ENCODE measurements at regions not wholly inside any gene's neighbourhood (a gene's known extent, or its start where the extent isn't known, plus 50 kb on each side); places are given as distances from the start of the nearest gene placed in this dataset.

GRCh38 chr13:64272681-64273080, 2857.0 kb upstream of the PCDH20 start:
- Histone ChIP-seq H3K9ac (ENCODE audit: low read depth, low read length, poor library complexity, severe bottlenecking) (no peak overlapping the region), H3F3A (ENCODE audit: low read depth) (peaks cover 2% of the 10 kb centered on the region; the same call in 1 of the 2 replicates), H3K4me3 (ENCODE audit: low read length, poor library complexity, severe bottlenecking) (no peak overlapping the region), H3K4me2 (ENCODE audit: low read depth, low read length, poor library complexity, severe bottlenecking) (no peak overlapping the region), H3K9me3 (ENCODE audit: insufficient read depth, low read depth, low read length) (peaks cover 8% of the 10 kb centered on the region), H3K4me1 (ENCODE audit: insufficient read depth, low read length, poor library complexity, severe bottlenecking) (peaks cover 3% of the 10 kb centered on the region), H3K79me2 (ENCODE audit: insufficient read depth, low read length) (no peaks in the 10 kb centered on the region), H3K9me2 (replicated peaks; ENCODE audit: low read depth, low read length) (no peaks in the 10 kb centered on the region), H3K27me3 (ENCODE audit: insufficient read depth, low read length, poor library complexity, severe bottlenecking) (no peaks in the 10 kb centered on the region), H4K20me1 (ENCODE audit: insufficient read depth, low read length, poor library complexity, severe bottlenecking) (no peaks in the 10 kb centered on the region), H2AFZ (ENCODE audit: low read length) (no peak overlapping the region), H3K36me3 (ENCODE audit: insufficient read depth, low read length) (no peaks in the 10 kb centered on the region; the same call in 1 of the 2 replicates)
- TF ChIP-seq CTCF (conservative IDR thresholded peaks at IDR 0.05; ENCODE audit: low read length) (no peak), EZH2phosphoT487 (IDR thresholded peaks at IDR 0.05; ENCODE audit: borderline replicate concordance) (no peak)

- H3K9me3 ChIP-seq (ENCODE audit: insufficient read depth, low read depth, low read length), result peaks cover 15% of the 10 kb centered on the region; the same call in 1 of the 2 replicates
- no peak overlapping the region for H3K4me3 ChIP-seq (ENCODE audit: low read length, poor library complexity, severe bottlenecking)
- H3K4me1 ChIP-seq (ENCODE audit: insufficient read depth, low read length, poor library complexity, severe bottlenecking), result no peaks in the 10 kb centered on the region
- no peaks in the 10 kb centered on the region for H3K27me3 ChIP-seq (ENCODE audit: insufficient read depth, low read length, poor library complexity, severe bottlenecking)
- H3K9me2 ChIP-seq (replicated peaks; ENCODE audit: low read depth, low read length), result no peaks in the 10 kb centered on the region
- H3K79me2 ChIP-seq (ENCODE audit: insufficient read depth, low read length), result no peaks in the 10 kb centered on the region
- no peaks in the 10 kb centered on the region for H3F3A ChIP-seq (ENCODE audit: low read depth)
- H2AFZ ChIP-seq (ENCODE audit: low read length), result no peak overlapping the region
- H3K9ac ChIP-seq (ENCODE audit: low read depth, low read length, poor library complexity, severe bottlenecking), result no peak overlapping the region
- H3K4me2 ChIP-seq (ENCODE audit: low read depth, low read length, poor library complexity, severe bottlenecking), result no peak overlapping the region
- no peaks in the 10 kb centered on the region for H4K20me1 ChIP-seq (ENCODE audit: insufficient read depth, low read length, poor library complexity, severe bottlenecking)
- H3K36me3 ChIP-seq (ENCODE audit: insufficient read depth, low read length), result no peaks in the 10 kb centered on the region
- TF ChIP-seq CTCF (conservative IDR thresholded peaks at IDR 0.05; ENCODE audit: low read length), result no peak
- no peak for TF ChIP-seq EZH2phosphoT487 (IDR thresholded peaks at IDR 0.05; ENCODE audit: borderline replicate concordance)
These were observed 2850.4 kb upstream of the PCDH20 start for GRCh38 chr13:64266024-64266423.

GRCh38 chr13:64263285-64263684, 2847.6 kb upstream of the PCDH20 start:
- H3K27me3 ChIP-seq (ENCODE audit: insufficient read depth, low read length, poor library complexity, severe bottlenecking), result no peaks in the 10 kb centered on the region
- H4K20me1 ChIP-seq (ENCODE audit: insufficient read depth, low read length, poor library complexity, severe bottlenecking), result no peaks in the 10 kb centered on the region
- H3K9me2 ChIP-seq (replicated peaks; ENCODE audit: low read depth, low read length), result no peaks in the 10 kb centered on the region
- peaks cover 15% of the 10 kb centered on the region; the same call in 1 of the 2 replicates for H3K9me3 ChIP-seq (ENCODE audit: insufficient read depth, low read depth, low read length)
- no peak overlapping the region for H3K4me2 ChIP-seq (ENCODE audit: low read depth, low read length, poor library complexity, severe bottlenecking)
- H3K79me2 ChIP-seq (ENCODE audit: insufficient read depth, low read length), result no peaks in the 10 kb centered on the region
- no peaks in the 10 kb centered on the region for H3K4me1 ChIP-seq (ENCODE audit: insufficient read depth, low read length, poor library complexity, severe bottlenecking)
- H3K4me3 ChIP-seq (ENCODE audit: low read length, poor library complexity, severe bottlenecking), result no peak overlapping the region
- no peaks in the 10 kb centered on the region for H3F3A ChIP-seq (ENCODE audit: low read depth)
- no peaks in the 10 kb centered on the region for H3K36me3 ChIP-seq (ENCODE audit: insufficient read depth, low read length)
- H2AFZ ChIP-seq (ENCODE audit: low read length), result no peak overlapping the region
- H3K9ac ChIP-seq (ENCODE audit: low read depth, low read length, poor library complexity, severe bottlenecking), result no peak overlapping the region
- TF ChIP-seq EZH2phosphoT487 (IDR thresholded peaks at IDR 0.05; ENCODE audit: borderline replicate concordance) (no peak), CTCF (conservative IDR thresholded peaks at IDR 0.05; ENCODE audit: low read length) (no peak)

Measured in Loucy (cell line).